AG10803 (cell line): ENCODE measurements at regions not wholly inside any gene's neighbourhood (a gene's known extent, or its start where the extent isn't known, plus 50 kb on each side); places are given as distances from the start of the nearest gene placed in this dataset.
"Not testable (repeated sequence)": the region's sequence is repeated elsewhere in the genome, so short reads cannot be mapped to it uniquely, and the experiment has no call there.

Experiments
- DNase-seq: peaks from one replicate; pipeline ENCODE4 v3.0.0; 2010; ENCODE audit warnings: low read depth
- H3K4me3 ChIP-seq: 2 replicates; pipeline ENCODE4 v1.5.1; 2011; ENCODE audit warnings: mild to moderate bottlenecking, low read length, control low read depth
- TF ChIP-seq, protein P1 (sequence below): conservative IDR thresholded peaks from 2 replicates; pipeline ENCODE4 v1.5.1; 2011; ENCODE audit warnings: mild to moderate bottlenecking, low read length, control low read depth, inconsistent platforms

GRCh38 chr20:22962567-22963439 lies 72.3 kb upstream of the SSTR4 start:
- DNase-seq, result no peak
- H3K4me3 ChIP-seq, result no peak overlapping the region
- TF ChIP-seq, protein P1, sequence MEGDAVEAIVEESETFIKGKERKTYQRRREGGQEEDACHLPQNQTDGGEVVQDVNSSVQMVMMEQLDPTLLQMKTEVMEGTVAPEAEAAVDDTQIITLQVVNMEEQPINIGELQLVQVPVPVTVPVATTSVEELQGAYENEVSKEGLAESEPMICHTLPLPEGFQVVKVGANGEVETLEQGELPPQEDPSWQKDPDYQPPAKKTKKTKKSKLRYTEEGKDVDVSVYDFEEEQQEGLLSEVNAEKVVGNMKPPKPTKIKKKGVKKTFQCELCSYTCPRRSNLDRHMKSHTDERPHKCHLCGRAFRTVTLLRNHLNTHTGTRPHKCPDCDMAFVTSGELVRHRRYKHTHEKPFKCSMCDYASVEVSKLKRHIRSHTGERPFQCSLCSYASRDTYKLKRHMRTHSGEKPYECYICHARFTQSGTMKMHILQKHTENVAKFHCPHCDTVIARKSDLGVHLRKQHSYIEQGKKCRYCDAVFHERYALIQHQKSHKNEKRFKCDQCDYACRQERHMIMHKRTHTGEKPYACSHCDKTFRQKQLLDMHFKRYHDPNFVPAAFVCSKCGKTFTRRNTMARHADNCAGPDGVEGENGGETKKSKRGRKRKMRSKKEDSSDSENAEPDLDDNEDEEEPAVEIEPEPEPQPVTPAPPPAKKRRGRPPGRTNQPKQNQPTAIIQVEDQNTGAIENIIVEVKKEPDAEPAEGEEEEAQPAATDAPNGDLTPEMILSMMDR, result no peak

- no peak for DNase-seq
- H3K4me3 ChIP-seq, result no peak overlapping the region
- TF ChIP-seq, protein P1, result no peak
These were observed 71.5 kb upstream of the SSTR4 start for GRCh38 chr20:22963581-22963980.

- H3K4me3 ChIP-seq, result no peak overlapping the region
- DNase-seq, result no peak
- TF ChIP-seq, protein P1, result no peak
These were observed 68.2 kb upstream of the SSTR4 start for GRCh38 chr20:22966787-22967464.

DNA sequence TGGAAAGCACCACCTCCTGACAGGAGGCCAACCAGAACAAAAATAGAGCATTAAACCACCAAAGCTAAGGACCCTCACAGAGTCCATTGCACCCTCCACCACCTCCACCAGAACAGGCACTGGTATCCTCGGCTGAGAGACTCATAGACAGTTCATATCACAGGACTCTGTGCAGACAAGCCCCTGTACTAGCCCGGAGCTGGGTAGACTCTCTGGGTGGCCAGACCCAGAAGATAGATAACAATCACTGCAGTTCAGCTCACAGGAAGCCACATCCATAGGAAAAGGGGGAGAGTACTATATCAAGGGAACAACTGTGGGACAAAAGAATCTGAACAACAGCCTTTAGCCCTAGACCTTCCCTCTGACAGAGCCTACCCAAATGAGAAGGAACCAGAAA lies 67.4 kb upstream of the SSTR4 start:
- DNase-seq, H3K4me3 ChIP-seq: not testable (repeated sequence)

DNA sequence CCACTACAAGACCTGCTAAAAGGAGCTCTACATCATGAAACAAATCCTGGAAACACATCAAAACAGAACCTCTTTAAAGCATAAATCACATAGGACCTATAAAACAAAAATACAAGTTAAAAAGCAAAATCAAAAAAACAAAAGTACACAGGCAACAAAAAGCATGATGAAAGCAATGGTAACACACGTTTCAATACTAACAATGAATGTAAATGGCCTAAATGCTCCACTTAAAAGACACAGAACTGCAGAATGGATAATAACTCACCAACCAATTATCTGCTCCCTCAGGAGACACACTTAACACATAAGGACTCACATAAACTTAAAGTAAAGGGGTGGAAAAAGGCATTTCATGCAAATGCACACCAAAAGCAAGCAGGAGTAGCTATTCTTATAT lies 66.1 kb upstream of the SSTR4 start:
- DNase-seq, H3K4me3 ChIP-seq: not testable (repeated sequence)

DNA sequence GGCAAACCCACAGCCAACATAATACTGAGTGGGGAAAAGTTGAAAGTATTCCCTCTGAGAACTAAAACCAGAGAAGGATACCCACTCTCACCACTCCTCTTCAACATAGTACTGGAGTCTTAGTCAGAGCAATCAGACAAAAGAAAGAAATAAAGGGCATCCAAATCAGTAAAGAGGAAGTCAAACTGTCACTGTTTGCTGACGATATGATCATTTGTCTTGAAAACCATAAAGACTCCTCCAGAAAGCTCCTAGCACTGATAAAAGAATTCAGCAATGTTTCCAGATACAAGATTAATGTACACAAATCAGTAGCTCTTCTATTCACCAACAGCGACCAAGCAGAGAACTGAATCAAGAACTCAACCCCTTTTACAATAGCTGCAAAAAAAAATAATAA lies 64.0 kb upstream of the SSTR4 start:
- not testable (repeated sequence) for DNase-seq, H3K4me3 ChIP-seq

DNA sequence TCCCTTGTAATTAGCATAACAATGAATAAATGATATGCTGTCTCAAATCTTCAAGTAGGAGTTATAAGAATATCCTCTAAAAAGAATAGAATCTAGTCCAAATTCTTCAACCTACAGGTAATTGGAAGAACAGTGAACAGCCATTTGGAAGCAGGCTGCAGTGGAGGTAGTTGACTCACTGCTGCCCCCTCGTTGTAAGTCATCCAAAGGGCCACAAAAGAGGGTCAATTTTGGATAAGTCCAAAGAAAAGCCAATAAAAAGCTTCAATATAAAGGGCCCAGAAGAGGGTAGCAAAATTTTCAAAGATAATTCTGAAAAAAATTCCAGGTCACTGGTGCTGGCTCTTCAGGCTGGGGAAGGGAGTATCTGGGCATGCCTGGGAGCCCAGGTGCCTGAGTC lies 60.8 kb upstream of the SSTR4 start:
- H3K4me3 ChIP-seq, result no peak overlapping the region
- no peak for DNase-seq
- TF ChIP-seq, protein P1, result peak; percentile 47

GRCh38 chr20:22977047-22977785 lies 57.9 kb upstream of the SSTR4 start:
- TF ChIP-seq, protein P1, result no peak
- H3K4me3 ChIP-seq, result no peak overlapping the region
- DNase-seq, result no peak
